Effector memory CD4-positive, alpha-beta T cell (primary cell): ENCODE measurements at regions not wholly inside any gene's neighbourhood (a gene's known extent, or its start where the extent isn't known, plus 50 kb on each side); places are given as distances from the start of the nearest gene placed in this dataset.
A peak's percentile ranks its signal among the peaks of the same experiment; 100 is the strongest.
"Not testable (repeated sequence)": the region's sequence is repeated elsewhere in the genome, so short reads cannot be mapped to it uniquely, and the experiment has no call there.

ENCODE experiments used
- DNase-seq, 3 donors: peaks; one replicate each; pipeline ENCODE4 v3.0.0-alpha.2; 2020
- H3K27ac ChIP-seq: 2 replicates; pipeline ENCODE4 v1.7.0; 2013; ENCODE audit warnings: mild to moderate bottlenecking, low read length, moderate library complexity; ENCODE audit not compliant: insufficient read depth, poor library complexity, severe bottlenecking
- H3K27me3 ChIP-seq: replicated peaks from 2 replicates; pipeline ENCODE4 v1.7.0; 2013; ENCODE audit warnings: mild to moderate bottlenecking, low read length; ENCODE audit not compliant: insufficient read depth, control insufficient read depth, poor library complexity, severe bottlenecking
- H3K36me3 ChIP-seq: 2 replicates; pipeline ENCODE4 v1.7.0; 2013; ENCODE audit warnings: mild to moderate bottlenecking, low read length, moderate library complexity; ENCODE audit not compliant: control insufficient read depth, insufficient read depth
- H3K4me1 ChIP-seq: 2 replicates; pipeline ENCODE4 v1.7.0; 2013; ENCODE audit warnings: low read length, mild to moderate bottlenecking; ENCODE audit not compliant: control insufficient read depth, insufficient read depth, poor library complexity, severe bottlenecking
- H3K4me3 ChIP-seq: 2 replicates; pipeline ENCODE4 v1.7.0; 2013; ENCODE audit warnings: low read length, low read depth, mild to moderate bottlenecking; ENCODE audit not compliant: insufficient read depth, poor library complexity, severe bottlenecking
- H3K9me3 ChIP-seq: 2 replicates; pipeline ENCODE4 v1.7.0; 2013; ENCODE audit warnings: mild to moderate bottlenecking, low read length, moderate library complexity; ENCODE audit not compliant: control insufficient read depth

DNA sequence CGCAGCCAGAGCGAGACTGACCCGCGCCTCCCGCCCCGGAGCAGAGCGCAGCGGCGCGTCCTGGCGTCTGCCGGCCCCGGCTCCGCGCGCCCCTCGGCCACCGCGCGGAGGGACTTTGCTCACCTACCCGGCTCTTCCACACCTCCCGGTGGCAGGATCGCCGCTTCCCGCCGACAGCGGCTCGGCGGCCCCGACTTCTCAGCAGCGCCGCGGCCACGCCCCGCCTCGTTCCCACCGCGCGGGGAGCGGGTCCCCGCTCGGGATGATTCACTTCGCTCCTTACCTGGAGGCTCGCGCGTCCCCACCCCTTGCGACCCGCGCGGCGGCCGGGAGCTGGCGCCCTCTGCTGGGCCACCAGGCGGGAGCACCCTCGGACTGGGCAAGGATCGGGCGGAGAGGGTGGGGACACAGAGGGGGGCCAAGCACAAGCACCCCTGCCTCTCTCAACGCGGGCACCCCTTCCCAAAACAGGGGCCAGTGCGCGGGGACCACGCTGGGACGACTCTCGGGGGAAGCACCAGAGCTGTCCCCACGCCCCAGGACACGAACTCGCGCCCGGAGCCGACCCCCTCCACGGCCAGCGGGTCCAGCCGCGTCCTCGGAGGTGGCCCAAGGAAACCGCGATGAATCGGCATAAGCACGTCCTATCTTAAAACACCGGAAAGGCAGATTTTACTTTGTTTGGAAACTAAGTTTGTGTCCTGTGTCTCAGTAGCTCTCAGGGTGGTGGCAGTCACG, 101.0 kb upstream of the SVIL start:
- peak; percentile 65 to 71 (median 66) for DNase-seq
- Histone ChIP-seq H3K27ac (peak overlapping the region; percentile 62), H3K4me1 (peaks cover 10% of the 10 kb centered on the region), H3K27me3 (no peaks in the 10 kb centered on the region), H3K4me3 (peak overlapping the region; percentile 85), H3K36me3 (no peaks in the 10 kb centered on the region), H3K9me3 (no peaks in the 10 kb centered on the region)

GRCh38 chr10:29734962-29735627, 100.3 kb upstream of the SVIL start:
- peak; percentile 23 to 34 (median 23) for DNase-seq
- Histone ChIP-seq H3K36me3 (no peaks in the 10 kb centered on the region), H3K4me1 (peaks cover 10% of the 10 kb centered on the region), H3K9me3 (no peaks in the 10 kb centered on the region), H3K4me3 (peak overlapping the region; percentile 85), H3K27me3 (no peaks in the 10 kb centered on the region), H3K27ac (peak overlapping the region; percentile 62)

DNA sequence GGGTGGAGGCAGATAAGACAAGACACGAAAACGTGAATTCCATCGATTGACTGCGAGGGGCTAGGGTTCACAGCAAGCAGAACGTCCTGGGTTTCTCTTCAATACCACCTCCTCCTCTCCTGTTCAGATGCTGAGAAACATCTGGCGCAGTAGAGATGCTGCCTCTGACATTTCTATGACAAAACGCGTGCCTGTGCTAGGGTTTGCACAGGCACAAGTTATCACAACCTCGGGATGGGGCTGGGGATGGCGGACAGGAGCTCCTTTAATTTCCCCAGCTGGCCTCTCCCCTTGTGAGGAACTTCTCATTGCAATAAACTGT, 99.8 kb upstream of the SVIL start:
- Histone ChIP-seq H3K4me1 (peaks cover 10% of the 10 kb centered on the region), H3K27me3 (no peaks in the 10 kb centered on the region), H3K27ac (peak overlapping the region; percentile 62), H3K4me3 (peak overlapping the region; percentile 85), H3K36me3 (no peaks in the 10 kb centered on the region), H3K9me3 (no peaks in the 10 kb centered on the region)
- DNase-seq, result no peak

- Histone ChIP-seq H3K27me3 (no peaks in the 10 kb centered on the region), H3K4me3 (no peak overlapping the region), H3K4me1 (peaks cover 10% of the 10 kb centered on the region), H3K36me3 (no peaks in the 10 kb centered on the region), H3K27ac (no peak overlapping the region), H3K9me3 (no peaks in the 10 kb centered on the region)
- no peak for DNase-seq
Measured at GRCh38 chr10:29733323-29733722, 98.6 kb upstream of the SVIL start.

DNA sequence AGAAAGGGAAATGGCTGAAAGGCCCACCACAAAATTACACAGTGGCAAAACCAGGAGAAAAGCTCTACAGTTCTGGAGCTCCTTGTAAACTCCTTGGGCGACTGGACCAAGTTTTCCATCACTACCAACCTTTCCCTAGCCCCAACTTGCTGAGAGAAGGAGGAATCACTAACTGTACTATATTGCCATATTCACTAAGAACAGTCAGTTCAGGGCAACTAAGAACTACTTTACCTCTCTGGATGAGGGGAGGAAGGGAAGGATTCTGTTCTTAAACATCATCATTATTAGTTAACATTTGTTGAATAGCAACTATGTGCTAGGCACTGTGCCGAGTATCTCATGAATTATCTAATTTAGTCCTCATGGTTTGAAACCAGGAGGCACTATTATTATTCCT, 98.1 kb upstream of the SVIL start:
- H3K36me3 ChIP-seq, result no peaks in the 10 kb centered on the region
- DNase-seq, result no peak
- no peak overlapping the region for H3K4me3 ChIP-seq
- H3K27me3 ChIP-seq, result no peaks in the 10 kb centered on the region
- H3K4me1 ChIP-seq, result peaks cover 10% of the 10 kb centered on the region
- no peak overlapping the region for H3K27ac ChIP-seq
- no peaks in the 10 kb centered on the region for H3K9me3 ChIP-seq

DNA sequence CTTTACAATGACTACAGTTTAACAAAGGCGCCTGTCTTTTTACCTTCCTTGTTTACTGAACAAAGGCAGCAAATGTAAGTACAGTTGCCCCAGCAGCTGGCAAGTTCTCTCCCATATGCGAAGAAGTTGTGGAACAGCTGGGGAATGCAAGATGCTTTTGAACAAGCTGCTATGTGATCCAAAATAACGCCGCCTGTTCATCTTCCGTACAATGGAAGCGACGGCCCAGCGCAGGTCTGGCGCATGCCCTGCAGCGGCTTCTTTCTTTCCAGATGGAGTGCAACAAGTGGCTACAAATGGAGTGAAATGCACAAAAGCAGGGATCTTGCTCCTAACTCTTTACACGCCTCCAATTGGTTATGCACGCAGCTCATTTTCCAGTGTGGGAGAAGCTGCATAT, 97.0 kb upstream of the SVIL start:
- no peak for DNase-seq
- Histone ChIP-seq H3K27ac (no peak overlapping the region), H3K27me3 (no peaks in the 10 kb centered on the region), H3K4me1 (peaks cover 13% of the 10 kb centered on the region), H3K4me3 (no peak overlapping the region), H3K9me3 (no peaks in the 10 kb centered on the region), H3K36me3 (no peaks in the 10 kb centered on the region)

- H3K4me1 ChIP-seq, result peaks cover 13% of the 10 kb centered on the region
- DNase-seq, result no peak
- H3K27ac ChIP-seq, result no peak overlapping the region
- H3K4me3 ChIP-seq, result no peak overlapping the region
- H3K27me3 ChIP-seq, result no peaks in the 10 kb centered on the region
- no peaks in the 10 kb centered on the region for H3K9me3 ChIP-seq
- no peaks in the 10 kb centered on the region for H3K36me3 ChIP-seq
Measured at GRCh38 chr10:29730969-29731368, 96.2 kb upstream of the SVIL start.

DNA sequence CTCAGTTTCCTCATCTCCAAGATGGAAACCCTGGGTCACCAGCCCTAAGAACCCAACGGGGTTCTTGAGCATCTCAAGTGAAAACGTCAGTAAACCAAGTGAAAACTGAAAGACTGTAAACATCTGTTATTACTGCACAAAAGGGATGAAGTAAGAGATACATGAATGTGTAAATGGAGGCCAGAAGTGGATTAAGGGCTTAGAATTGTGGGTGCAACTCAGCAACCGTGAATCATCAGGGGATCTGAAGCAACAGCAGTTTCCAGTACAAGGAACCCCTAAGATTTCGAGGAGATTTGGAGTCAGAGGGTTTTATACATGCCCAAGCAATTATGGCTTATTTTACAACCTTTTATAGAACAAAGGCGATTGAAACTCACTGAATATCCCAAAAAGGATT, 95.7 kb upstream of the SVIL start:
- no peak for DNase-seq
- Histone ChIP-seq H3K4me1 (peaks cover 13% of the 10 kb centered on the region), H3K27me3 (no peaks in the 10 kb centered on the region), H3K4me3 (no peak overlapping the region), H3K27ac (no peak overlapping the region), H3K9me3 (no peaks in the 10 kb centered on the region), H3K36me3 (no peaks in the 10 kb centered on the region)

DNA sequence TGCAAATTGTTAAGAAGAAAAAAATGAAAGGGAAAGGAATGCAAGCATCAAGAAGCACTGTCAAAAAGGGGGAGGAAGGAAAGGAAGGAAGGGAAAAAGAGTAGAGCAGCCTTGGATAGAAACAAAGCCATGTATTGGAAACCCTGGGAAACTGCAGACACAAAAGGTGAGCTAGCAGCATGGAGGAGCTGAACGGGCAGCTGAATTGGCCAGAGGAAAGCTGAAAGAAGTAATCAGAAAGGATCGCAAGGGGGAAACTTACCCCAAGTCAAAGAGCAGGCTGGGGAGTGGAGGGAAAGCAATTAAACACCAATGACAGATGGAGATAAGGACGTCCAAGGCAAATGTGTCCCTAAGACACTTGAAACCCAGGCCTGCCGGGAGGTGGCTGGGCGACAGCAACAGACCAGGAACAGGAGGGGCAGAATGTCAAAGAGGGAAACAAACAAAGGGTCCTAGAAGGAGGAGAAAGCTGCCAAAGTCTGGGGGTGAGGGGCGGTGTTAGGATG, 93.8 kb upstream of the SVIL start:
- no peaks in the 10 kb centered on the region for H3K36me3 ChIP-seq
- no peak overlapping the region for H3K27ac ChIP-seq

GRCh38 chr10:29725927-29726326, 91.2 kb upstream of the SVIL start:
- not testable (repeated sequence) for H3K4me3 ChIP-seq, H3K27me3 ChIP-seq, H3K9me3 ChIP-seq, H3K27ac ChIP-seq, H3K36me3 ChIP-seq, DNase-seq, H3K4me1 ChIP-seq

More for the DNA sequence above, 93.8 kb upstream of the SVIL start:
- no peaks in the 10 kb centered on the region for H3K9me3 ChIP-seq
- H3K27me3 ChIP-seq, result no peaks in the 10 kb centered on the region
- H3K4me1 ChIP-seq, result peaks cover 3% of the 10 kb centered on the region
- DNase-seq, result no peak
- no peak overlapping the region for H3K4me3 ChIP-seq
